ENCODE measurements at regions not wholly inside any gene's neighbourhood (a gene's known extent, or its start where the extent isn't known, plus 50 kb on each side); places are given as distances from the start of the nearest gene placed in this dataset.

- no peaks in the 10 kb centered on the region for H3K9me3 ChIP-seq (ENCODE audit: control insufficient read depth, insufficient read depth, low read length)
- H3K36me3 ChIP-seq (ENCODE audit: insufficient read depth, low read length): no peaks in the 10 kb centered on the region
- H3K4me1 ChIP-seq (ENCODE audit: insufficient read depth, low read length): no peaks in the 10 kb centered on the region
- no peak overlapping the region for H3K9ac ChIP-seq (ENCODE audit: low read depth, low read length)
These were observed 343.7 kb upstream of the SOX14 start for GRCh38 chr3:137420198-137420995.

- Histone ChIP-seq H3K9me3 (ENCODE audit: control insufficient read depth, insufficient read depth, low read length) (no peaks in the 10 kb centered on the region), H3K9ac (ENCODE audit: low read depth, low read length) (no peak overlapping the region), H3K36me3 (ENCODE audit: insufficient read depth, low read length) (no peaks in the 10 kb centered on the region), H3K4me1 (ENCODE audit: insufficient read depth, low read length) (no peaks in the 10 kb centered on the region)
These were observed 325.6 kb upstream of the SOX14 start for GRCh38 chr3:137438561-137438960.

- H3K4me1 ChIP-seq (ENCODE audit: insufficient read depth, low read length): 0 out of 2 replicates have a peak, but pooled peaks cover 3% of the 10 kb centered on the region
These were observed 303.2 kb upstream of the SOX14 start for GRCh38 chr3:137460944-137461343.

GRCh38 chr3:137463131-137463530, 301.0 kb upstream of the SOX14 start:
- Histone ChIP-seq H3K9me3 (ENCODE audit: control insufficient read depth, insufficient read depth, low read length) (no peaks in the 10 kb centered on the region), H3K4me1 (ENCODE audit: insufficient read depth, low read length) (0 out of 2 replicates have a peak, but pooled peaks cover 3% of the 10 kb centered on the region), H3K9ac (ENCODE audit: low read depth, low read length) (no peak overlapping the region), H3K36me3 (ENCODE audit: insufficient read depth, low read length) (no peaks in the 10 kb centered on the region)

More at GRCh38 chr3:137460944-137461343, 303.2 kb upstream of the SOX14 start:
- H3K9ac ChIP-seq (ENCODE audit: low read depth, low read length): no peak overlapping the region
- no peaks in the 10 kb centered on the region for H3K36me3 ChIP-seq (ENCODE audit: insufficient read depth, low read length)
- H3K9me3 ChIP-seq (ENCODE audit: control insufficient read depth, insufficient read depth, low read length): no peaks in the 10 kb centered on the region

- H3K4me1 ChIP-seq (ENCODE audit: insufficient read depth, low read length): 0 out of 2 replicates have a peak, but pooled peaks cover 3% of the 10 kb centered on the region
- no peak overlapping the region for H3K9ac ChIP-seq (ENCODE audit: low read depth, low read length)
- H3K9me3 ChIP-seq (ENCODE audit: control insufficient read depth, insufficient read depth, low read length): no peaks in the 10 kb centered on the region
- no peaks in the 10 kb centered on the region for H3K36me3 ChIP-seq (ENCODE audit: insufficient read depth, low read length)
These were observed 299.8 kb upstream of the SOX14 start for GRCh38 chr3:137464341-137464740.

GRCh38 chr3:137468446-137468845, 295.7 kb upstream of the SOX14 start:
- no peaks in the 10 kb centered on the region for H3K4me1 ChIP-seq (ENCODE audit: insufficient read depth, low read length)
- no peaks in the 10 kb centered on the region for H3K9me3 ChIP-seq (ENCODE audit: control insufficient read depth, insufficient read depth, low read length)
- no peak overlapping the region for H3K9ac ChIP-seq (ENCODE audit: low read depth, low read length)
- H3K36me3 ChIP-seq (ENCODE audit: insufficient read depth, low read length): no peaks in the 10 kb centered on the region

GRCh38 chr3:137469263-137469662, 294.9 kb upstream of the SOX14 start:
- Histone ChIP-seq H3K4me1 (ENCODE audit: insufficient read depth, low read length) (no peaks in the 10 kb centered on the region), H3K9ac (ENCODE audit: low read depth, low read length) (no peak overlapping the region), H3K36me3 (ENCODE audit: insufficient read depth, low read length) (no peaks in the 10 kb centered on the region), H3K9me3 (ENCODE audit: control insufficient read depth, insufficient read depth, low read length) (no peaks in the 10 kb centered on the region)

GRCh38 chr3:137471130-137471529, 293.0 kb upstream of the SOX14 start:
- H3K36me3 ChIP-seq (ENCODE audit: insufficient read depth, low read length): no peaks in the 10 kb centered on the region
- no peak overlapping the region for H3K9ac ChIP-seq (ENCODE audit: low read depth, low read length)
- no peaks in the 10 kb centered on the region for H3K4me1 ChIP-seq (ENCODE audit: insufficient read depth, low read length)
- no peaks in the 10 kb centered on the region for H3K9me3 ChIP-seq (ENCODE audit: control insufficient read depth, insufficient read depth, low read length)

- Histone ChIP-seq H3K36me3 (ENCODE audit: insufficient read depth, low read length) (no peaks in the 10 kb centered on the region), H3K4me1 (ENCODE audit: insufficient read depth, low read length) (no peaks in the 10 kb centered on the region), H3K9me3 (ENCODE audit: control insufficient read depth, insufficient read depth, low read length) (no peaks in the 10 kb centered on the region), H3K9ac (ENCODE audit: low read depth, low read length) (no peak overlapping the region)
These were observed 292.4 kb upstream of the SOX14 start for GRCh38 chr3:137471558-137472204.

- Histone ChIP-seq H3K9ac (ENCODE audit: low read depth, low read length) (no peak overlapping the region), H3K9me3 (ENCODE audit: control insufficient read depth, insufficient read depth, low read length) (peaks cover 6% of the 10 kb centered on the region; the same call in 1 of the 2 replicates), H3K36me3 (ENCODE audit: insufficient read depth, low read length) (no peaks in the 10 kb centered on the region), H3K4me1 (ENCODE audit: insufficient read depth, low read length) (peaks cover 8% of the 10 kb centered on the region; the same call in 1 of the 2 replicates)
These were observed 286.5 kb upstream of the SOX14 start for GRCh38 chr3:137477614-137478013.

- Histone ChIP-seq H3K4me1 (ENCODE audit: insufficient read depth, low read length) (no peaks in the 10 kb centered on the region), H3K9me3 (ENCODE audit: control insufficient read depth, insufficient read depth, low read length) (no peaks in the 10 kb centered on the region), H3K9ac (ENCODE audit: low read depth, low read length) (no peak overlapping the region), H3K36me3 (ENCODE audit: insufficient read depth, low read length) (no peaks in the 10 kb centered on the region)
These were observed 254.6 kb upstream of the SOX14 start for GRCh38 chr3:137509354-137510045.

- Histone ChIP-seq H3K36me3 (ENCODE audit: insufficient read depth, low read length) (no peaks in the 10 kb centered on the region), H3K9ac (ENCODE audit: low read depth, low read length) (no peak overlapping the region), H3K9me3 (ENCODE audit: control insufficient read depth, insufficient read depth, low read length) (no peaks in the 10 kb centered on the region), H3K4me1 (ENCODE audit: insufficient read depth, low read length) (no peaks in the 10 kb centered on the region)
These were observed 252.5 kb upstream of the SOX14 start for GRCh38 chr3:137511655-137512054.

- H3K9ac ChIP-seq (ENCODE audit: low read depth, low read length): no peak overlapping the region
- no peaks in the 10 kb centered on the region for H3K36me3 ChIP-seq (ENCODE audit: insufficient read depth, low read length)
- no peaks in the 10 kb centered on the region for H3K9me3 ChIP-seq (ENCODE audit: control insufficient read depth, insufficient read depth, low read length)
These were observed 249.3 kb upstream of the SOX14 start for GRCh38 chr3:137514853-137515252.

GRCh38 chr3:137519602-137520001, 244.5 kb upstream of the SOX14 start:
- Histone ChIP-seq H3K4me1 (ENCODE audit: insufficient read depth, low read length) (no peaks in the 10 kb centered on the region), H3K36me3 (ENCODE audit: insufficient read depth, low read length) (no peaks in the 10 kb centered on the region), H3K9ac (ENCODE audit: low read depth, low read length) (no peak overlapping the region), H3K9me3 (ENCODE audit: control insufficient read depth, insufficient read depth, low read length) (no peaks in the 10 kb centered on the region)

More at GRCh38 chr3:137514853-137515252, 249.3 kb upstream of the SOX14 start:
- H3K4me1 ChIP-seq (ENCODE audit: insufficient read depth, low read length): no peaks in the 10 kb centered on the region

All from ES-I3 (cell line).